Skeletal muscle cell (primary cell): ENCODE measurements at regions not wholly inside any gene's neighbourhood (a gene's known extent, or its start where the extent isn't known, plus 50 kb on each side); places are given as distances from the start of the nearest gene placed in this dataset.

Experiments
- DNase-seq: peaks from one replicate; pipeline ENCODE4 v3.0.0-alpha.2; 2010; ENCODE audit warnings: low read depth
- H3K4me3 ChIP-seq: 2 replicates; pipeline ENCODE4 v1.5.1; 2011; ENCODE audit warnings: low read depth, mild to moderate bottlenecking, control low read depth, low read length, moderate library complexity

- no peak for DNase-seq
- H3K4me3 ChIP-seq, result no peak overlapping the region
Observed at GRCh38 chr3:154029926-154030325, 91.3 kb upstream of the ARHGEF26 start.

GRCh38 chr3:154034797-154035330 lies 86.3 kb upstream of the ARHGEF26 start:
- no peak for DNase-seq
- H3K4me3 ChIP-seq, result no peak overlapping the region

- H3K4me3 ChIP-seq, result no peak overlapping the region
- DNase-seq, result no peak
Observed at GRCh38 chr3:154040283-154040682, 80.9 kb upstream of the ARHGEF26 start.

- no peak overlapping the region for H3K4me3 ChIP-seq
- DNase-seq, result no peak
Observed at GRCh38 chr3:154044671-154045070, 76.5 kb upstream of the ARHGEF26 start.

- no peak overlapping the region for H3K4me3 ChIP-seq
- no peak for DNase-seq
Observed at GRCh38 chr3:154050216-154050615, 71.0 kb upstream of the ARHGEF26 start.

- H3K4me3 ChIP-seq, result no peak overlapping the region
Observed at GRCh38 chr3:154050766-154051165, 70.4 kb upstream of the ARHGEF26 start.

GRCh38 chr3:154059833-154060232 lies 61.4 kb upstream of the ARHGEF26 start:
- H3K4me3 ChIP-seq, result no peak overlapping the region
- DNase-seq, result no peak

More at GRCh38 chr3:154050766-154051165, 70.4 kb upstream of the ARHGEF26 start:
- DNase-seq, result no peak

- DNase-seq, result peak; percentile 23
- H3K4me3 ChIP-seq, result no peak overlapping the region
Observed at GRCh38 chr3:154060238-154061000, 60.8 kb upstream of the ARHGEF26 start.

- no peak for DNase-seq
Observed at GRCh38 chr3:154061001-154061370, 60.2 kb upstream of the ARHGEF26 start.

GRCh38 chr3:154062513-154062912 lies 58.7 kb upstream of the ARHGEF26 start:
- DNase-seq, result no peak
- no peak overlapping the region for H3K4me3 ChIP-seq

More at GRCh38 chr3:154061001-154061370, 60.2 kb upstream of the ARHGEF26 start:
- H3K4me3 ChIP-seq, result no peak overlapping the region

GRCh38 chr3:154071146-154071545 lies 50.0 kb upstream of the ARHGEF26 start:
- no peak for DNase-seq

More at GRCh38 chr3:154071146-154071545, 50.0 kb upstream of the ARHGEF26 start:
- no peak overlapping the region for H3K4me3 ChIP-seq
